PC-9 (cell line): ENCODE measurements at regions not wholly inside any gene's neighbourhood (a gene's known extent, or its start where the extent isn't known, plus 50 kb on each side); places are given as distances from the start of the nearest gene placed in this dataset.

ENCODE experiments used
- BruUV-seq: library from RNA; stranded (reverse); fragments of 400-500 nt; replicated peaks from 2 replicates; lab custom pipeline; 2021; lab: Mats Ljungman, UMichigan
- CTCF ChIA-PET: fragments of 300-600 bp; sonication (Branson Sonifier 250); formaldehyde crosslinking; loops from one replicate; lab custom pipeline; 2022; ENCODE audit warnings: antibody characterized with exemption; lab: Charles Lee
- POLR2A ChIA-PET: fragments of 300-600 bp; sonication (Branson Sonifier 250); formaldehyde crosslinking; loops from one replicate; lab custom pipeline; 2022; ENCODE audit warnings: antibody characterized with exemption; ENCODE audit not compliant: unreplicated experiment; lab: Charles Lee
- DNase-seq, 2 experiments: peaks; one replicate each; pipeline versions ENCODE4 v3.0.0 to v3.0.0-alpha.2; 2015 to 2022; ENCODE audit warnings: mixed read lengths in 1 of 2
- H2AFZ ChIP-seq: fragments of 200-600 bp; sonication (generic); 2 replicates; pipeline ENCODE4 v1.8.1; 2017; ENCODE audit warnings: antibody characterized with exemption
- H3F3A ChIP-seq: fragments of 200-600 bp; sonication (generic); 2 replicates; pipeline ENCODE4 v1.8.1; 2017; ENCODE audit warnings: antibody characterized with exemption, mild to moderate bottlenecking, low read depth; ENCODE audit not compliant: insufficient read depth
- H3K27ac ChIP-seq: fragments of 200-600 bp; sonication (generic); 2 replicates; pipeline ENCODE4 v1.6.1; 2016; ENCODE audit warnings: mixed run types
- H3K27me3 ChIP-seq: fragments of 200-600 bp; sonication (generic); 2 replicates; pipeline ENCODE4 v1.6.1; 2016; ENCODE audit warnings: low read depth, mixed run types; ENCODE audit not compliant: insufficient read depth
- H3K36me3 ChIP-seq: fragments of 200-600 bp; sonication (generic); 2 replicates; pipeline ENCODE4 v1.6.1; 2016; ENCODE audit warnings: low read depth, mixed run types
- H3K4me1 ChIP-seq: fragments of 200-600 bp; sonication (generic); replicated peaks from 2 replicates; pipeline ENCODE4 v1.6.1; 2016; ENCODE audit warnings: mixed run types; ENCODE audit not compliant: insufficient read depth
- H3K4me2 ChIP-seq: fragments of 200-600 bp; sonication (generic); 2 replicates; pipeline ENCODE4 v1.6.1; 2017; ENCODE audit warnings: mixed run types
- H3K4me3 ChIP-seq: fragments of 200-600 bp; sonication (generic); 2 replicates; pipeline ENCODE4 v1.6.1; 2016; ENCODE audit warnings: mixed run types
- H3K79me2 ChIP-seq: fragments of 200-600 bp; sonication (generic); 2 replicates; pipeline ENCODE4 v1.6.1; 2017; ENCODE audit warnings: low read depth, mixed run types
- H3K9me2 ChIP-seq: fragments of 200-600 bp; sonication (generic); 2 replicates; pipeline ENCODE4 v1.8.1; 2017; ENCODE audit warnings: mild to moderate bottlenecking; ENCODE audit not compliant: insufficient read depth
- H3K9me3 ChIP-seq: fragments of 200-600 bp; sonication (generic); 2 replicates; pipeline ENCODE4 v1.8.1; 2016; ENCODE audit warnings: low read depth; ENCODE audit not compliant: insufficient read depth
- H4K20me1 ChIP-seq: fragments of 200-600 bp; sonication (generic); 2 replicates; pipeline ENCODE4 v1.8.1; 2017; ENCODE audit not compliant: insufficient read depth
- EZH2 ChIP-seq: fragments of 200-600 bp; sonication (generic); IDR thresholded peaks from 2 replicates; pipeline ENCODE4 v1.8.0; 2017; ENCODE audit warnings: antibody characterized with exemption, low read depth
- intact Hi-C: fragments of 100-400 bp; cut with micrococcal nuclease; formaldehyde crosslinking; loops from one replicate; pipeline ENCODE4 v1.10.0; 2022; ENCODE audit not compliant: unreplicated experiment
- TF ChIP-seq, protein P1 (sequence below): fragments of 200-600 bp; sonication (generic); conservative IDR thresholded peaks from 2 replicates; pipeline ENCODE4 v1.6.1; 2017; ENCODE audit warnings: mixed run types, antibody characterized with exemption, mild to moderate bottlenecking, moderate library complexity

- Histone ChIP-seq H3K9me2 (no peaks in the 10 kb centered on the region), H3K27me3 (no peaks in the 10 kb centered on the region), H3K36me3 (no peaks in the 10 kb centered on the region), H3K27ac (no peak overlapping the region), H3K4me3 (no peak overlapping the region), H4K20me1 (no peaks in the 10 kb centered on the region), H3K4me1 (no peaks in the 10 kb centered on the region), H3K4me2 (no peak overlapping the region), H3K9me3 (no peaks in the 10 kb centered on the region), H3K79me2 (no peaks in the 10 kb centered on the region), H2AFZ (no peak overlapping the region), H3F3A (no peaks in the 10 kb centered on the region)
- ChIA-PET POLR2A (no interaction called here), CTCF (no interaction called here)
- no TSS peak for BruUV-seq
- intact Hi-C loops = no loop called here
- no peak for DNase-seq
- TF ChIP-seq, protein P1, sequence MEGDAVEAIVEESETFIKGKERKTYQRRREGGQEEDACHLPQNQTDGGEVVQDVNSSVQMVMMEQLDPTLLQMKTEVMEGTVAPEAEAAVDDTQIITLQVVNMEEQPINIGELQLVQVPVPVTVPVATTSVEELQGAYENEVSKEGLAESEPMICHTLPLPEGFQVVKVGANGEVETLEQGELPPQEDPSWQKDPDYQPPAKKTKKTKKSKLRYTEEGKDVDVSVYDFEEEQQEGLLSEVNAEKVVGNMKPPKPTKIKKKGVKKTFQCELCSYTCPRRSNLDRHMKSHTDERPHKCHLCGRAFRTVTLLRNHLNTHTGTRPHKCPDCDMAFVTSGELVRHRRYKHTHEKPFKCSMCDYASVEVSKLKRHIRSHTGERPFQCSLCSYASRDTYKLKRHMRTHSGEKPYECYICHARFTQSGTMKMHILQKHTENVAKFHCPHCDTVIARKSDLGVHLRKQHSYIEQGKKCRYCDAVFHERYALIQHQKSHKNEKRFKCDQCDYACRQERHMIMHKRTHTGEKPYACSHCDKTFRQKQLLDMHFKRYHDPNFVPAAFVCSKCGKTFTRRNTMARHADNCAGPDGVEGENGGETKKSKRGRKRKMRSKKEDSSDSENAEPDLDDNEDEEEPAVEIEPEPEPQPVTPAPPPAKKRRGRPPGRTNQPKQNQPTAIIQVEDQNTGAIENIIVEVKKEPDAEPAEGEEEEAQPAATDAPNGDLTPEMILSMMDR = no peak
- TF ChIP-seq EZH2 = no peak
Observed at GRCh38 chr10:15453926-15454325, 82.8 kb upstream of the FAM171A1 start.

DNA sequence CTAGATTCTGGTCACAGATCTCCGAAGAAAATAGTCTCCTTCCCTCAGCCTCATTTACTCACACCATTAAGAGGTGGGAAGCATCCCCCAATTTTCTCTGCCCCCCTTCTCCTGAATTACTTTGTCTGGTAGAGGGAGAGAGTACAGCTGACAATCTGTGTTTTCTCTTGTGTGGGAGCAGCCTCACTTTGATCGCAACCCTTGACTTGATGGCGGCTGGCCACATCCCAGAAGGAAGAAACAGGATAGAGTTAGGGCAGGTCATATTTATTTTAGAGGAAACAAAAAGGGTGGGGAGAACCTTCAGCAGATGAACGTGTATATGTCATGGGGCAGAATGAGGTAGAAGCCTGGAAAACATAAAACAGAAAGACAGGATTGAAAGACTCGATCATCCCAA lies 82.4 kb upstream of the FAM171A1 start:
- Histone ChIP-seq H3K27ac (no peak overlapping the region), H3K27me3 (no peaks in the 10 kb centered on the region), H3K4me2 (no peak overlapping the region), H3K9me3 (no peaks in the 10 kb centered on the region), H3K4me3 (no peak overlapping the region), H2AFZ (no peak overlapping the region), H3K36me3 (no peaks in the 10 kb centered on the region), H3K79me2 (no peaks in the 10 kb centered on the region), H4K20me1 (no peaks in the 10 kb centered on the region), H3K9me2 (no peaks in the 10 kb centered on the region), H3F3A (no peaks in the 10 kb centered on the region), H3K4me1 (no peaks in the 10 kb centered on the region)
- no peak for TF ChIP-seq EZH2
- TF ChIP-seq, protein P1 = no peak
- no peak for DNase-seq
- POLR2A ChIA-PET = no interaction called here
- intact Hi-C loops = no loop called here
- CTCF ChIA-PET = no interaction called here
- no TSS peak for BruUV-seq

DNA sequence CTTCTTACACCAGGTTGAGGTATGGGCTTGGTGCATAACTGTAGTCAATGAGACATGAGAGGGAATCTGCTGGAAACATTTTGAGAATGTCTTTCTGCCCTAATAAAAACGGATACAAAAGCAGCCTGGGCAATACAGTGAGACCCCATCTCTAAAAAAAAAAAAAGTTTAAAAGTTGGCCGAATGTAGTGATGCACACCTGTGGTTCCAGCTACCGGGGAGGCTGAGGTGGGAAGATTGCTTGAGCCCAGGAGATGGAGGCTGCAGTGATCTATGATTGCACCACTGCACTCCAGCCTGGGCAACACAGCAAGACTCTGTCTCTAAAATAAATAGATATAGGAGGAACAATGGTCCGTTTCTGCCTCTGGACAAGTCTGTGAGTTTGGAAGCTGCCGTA lies 81.5 kb upstream of the FAM171A1 start:
- Histone ChIP-seq H3K9me2 (no peaks in the 10 kb centered on the region), H3K79me2 (no peaks in the 10 kb centered on the region), H3K4me3 (no peak overlapping the region), H3K27ac (no peak overlapping the region), H3K9me3 (no peaks in the 10 kb centered on the region), H3F3A (no peaks in the 10 kb centered on the region), H4K20me1 (no peaks in the 10 kb centered on the region), H3K27me3 (no peaks in the 10 kb centered on the region), H3K4me1 (no peaks in the 10 kb centered on the region), H2AFZ (no peak overlapping the region), H3K36me3 (no peaks in the 10 kb centered on the region), H3K4me2 (no peak overlapping the region)
- TF ChIP-seq EZH2 = no peak
- TF ChIP-seq, protein P1 = no peak
- POLR2A ChIA-PET = no interaction called here
- intact Hi-C loops = no loop called here
- CTCF ChIA-PET = no interaction called here
- BruUV-seq = no TSS peak
- no peak for DNase-seq
